Dendritic cell treated with granulocyte-macrophage colony-stimulating factor and Interleukin-4, amounts not matched to agents 40 ng/mL and 50 ng/mL, for 4 days (primary cell): ENCODE measurements at regions not wholly inside any gene's neighbourhood (a gene's known extent, or its start where the extent isn't known, plus 50 kb on each side); places are given as distances from the start of the nearest gene placed in this dataset.
"Not testable (repeated sequence)": the region's sequence is repeated elsewhere in the genome, so short reads cannot be mapped to it uniquely, and the experiment has no call there.

Source experiments
- H3K27ac Mint-ChIP-seq: one replicate; pipeline ENCODE4 v1.8.0; 2022; ENCODE audit warnings: mild to moderate bottlenecking, mixed read lengths
- H3K27me3 Mint-ChIP-seq: one replicate; pipeline ENCODE4 v1.8.0; 2022; ENCODE audit warnings: mild to moderate bottlenecking, mixed read lengths
- H3K36me3 Mint-ChIP-seq: one replicate; pipeline ENCODE4 v1.8.0; 2022; ENCODE audit warnings: low read depth, mixed read lengths
- H3K4me1 Mint-ChIP-seq: one replicate; pipeline ENCODE4 v1.8.0; 2022; ENCODE audit warnings: low read depth, mixed read lengths
- H3K4me3 Mint-ChIP-seq: one replicate; pipeline ENCODE4 v1.8.0; 2022; ENCODE audit warnings: mild to moderate bottlenecking, moderate library complexity, mixed read lengths
- H3K9me3 Mint-ChIP-seq: one replicate; pipeline ENCODE4 v1.8.0; 2022; ENCODE audit warnings: mixed read lengths
- intact Hi-C: fragments of 100-400 bp; cut with micrococcal nuclease; formaldehyde crosslinking; loops from one replicate; pipeline ENCODE4 v1.15.0; 2022

DNA sequence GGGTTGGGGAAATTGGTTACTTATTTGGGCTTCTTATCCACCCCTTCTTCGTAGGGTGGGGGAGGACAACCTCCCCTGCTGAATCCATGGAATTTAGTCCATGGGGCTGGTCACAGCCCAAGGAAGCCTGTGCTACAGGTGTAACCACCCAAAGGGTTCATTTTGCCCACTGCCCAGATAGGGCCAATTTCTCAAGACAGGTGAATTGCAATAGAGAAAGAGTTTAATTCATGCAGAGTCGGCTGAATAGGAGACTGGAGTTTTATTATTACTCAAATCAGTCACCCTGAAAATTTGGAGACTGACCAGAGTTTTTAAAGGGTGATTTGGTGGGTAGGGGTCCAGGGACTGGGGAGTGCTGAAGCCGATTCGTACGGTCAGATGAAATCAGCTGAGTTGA is 101.5 kb upstream of the HS3ST2 start:
- intact Hi-C loops = no loop called here
- Mint-ChIP-seq H3K36me3 (no peaks in the 10 kb centered on the region), H3K4me1 (peaks cover 5% of the 10 kb centered on the region), H3K27me3 (peaks cover 9% of the 10 kb centered on the region), H3K4me3 (no peak overlapping the region), H3K9me3 (peaks cover 30% of the 10 kb centered on the region), H3K27ac (no peak overlapping the region)

DNA sequence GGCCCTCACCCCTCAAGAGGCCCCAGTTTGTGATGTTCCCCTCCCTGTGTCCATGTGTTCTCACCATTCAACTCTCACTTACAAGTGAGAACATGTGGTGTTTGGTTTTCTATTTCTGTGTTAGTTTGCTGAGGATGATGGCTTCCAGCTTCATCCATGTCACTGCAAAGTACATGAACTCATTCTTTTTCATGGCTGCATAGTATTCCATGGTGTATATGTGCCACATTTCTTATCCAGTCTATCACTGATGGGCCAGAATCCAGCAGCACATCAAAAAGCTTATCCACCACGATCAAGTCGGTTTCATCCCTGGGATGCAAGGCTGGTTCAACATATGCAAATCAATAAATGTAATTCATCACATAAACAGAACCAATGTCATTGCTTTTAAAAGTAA is 95.4 kb upstream of the HS3ST2 start:
- H3K27ac Mint-ChIP-seq, H3K4me3 Mint-ChIP-seq, H3K36me3 Mint-ChIP-seq, H3K9me3 Mint-ChIP-seq, H3K4me1 Mint-ChIP-seq, intact Hi-C loops: not testable (repeated sequence)
- peaks cover 12% of the 10 kb centered on the region for H3K27me3 Mint-ChIP-seq

DNA sequence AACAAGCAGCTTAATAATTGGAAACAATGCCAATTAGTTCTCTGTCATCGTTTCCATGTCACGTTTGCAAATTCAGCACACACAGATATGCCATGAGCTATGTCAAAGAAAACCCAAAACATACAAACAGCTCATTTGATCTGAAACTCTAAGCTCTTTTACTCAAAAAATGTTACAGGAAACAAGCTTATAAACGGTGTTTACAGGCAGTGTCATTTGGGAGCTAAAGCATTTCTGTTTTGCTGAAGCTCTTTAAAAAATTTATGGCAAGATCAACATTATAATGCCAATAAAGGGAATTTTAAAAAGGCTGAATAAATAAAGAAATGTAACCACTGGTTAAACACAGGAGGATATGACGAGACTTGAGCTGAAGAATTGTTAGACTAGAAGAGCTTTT is 94.0 kb upstream of the HS3ST2 start:
- Mint-ChIP-seq H3K27me3 (peaks cover 13% of the 10 kb centered on the region), H3K4me3 (no peak overlapping the region), H3K4me1 (no peaks in the 10 kb centered on the region), H3K36me3 (no peaks in the 10 kb centered on the region), H3K27ac (no peak overlapping the region), H3K9me3 (no peaks in the 10 kb centered on the region)
- intact Hi-C loops = no loop called here

DNA sequence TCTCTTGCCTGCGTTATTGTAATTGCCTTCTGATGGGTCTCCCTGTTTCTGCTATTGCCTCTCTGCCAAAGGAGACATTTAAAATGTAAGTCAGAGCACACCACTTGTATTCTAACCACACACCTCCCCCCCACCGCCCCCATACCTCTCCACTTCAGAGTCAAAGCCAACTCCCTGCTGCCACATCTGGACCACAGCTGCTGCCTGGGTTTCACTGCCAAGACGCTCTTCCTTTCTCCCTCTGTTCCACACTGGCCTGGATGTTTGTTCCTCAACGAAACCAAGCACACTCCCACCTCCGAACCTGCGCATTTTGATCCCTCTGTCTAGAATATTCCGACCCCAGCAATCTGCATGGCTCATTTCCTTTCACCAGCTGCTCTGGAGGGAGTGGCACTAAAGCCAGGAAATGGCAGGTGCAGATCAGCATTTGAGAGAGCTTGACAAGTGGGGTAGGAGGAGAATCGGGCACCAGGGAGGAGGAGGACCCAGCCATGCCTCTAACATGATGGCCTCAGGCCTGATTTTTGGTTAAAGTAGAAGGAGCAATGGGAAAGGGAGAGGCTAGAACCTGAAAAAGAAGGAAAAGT is 92.4 kb upstream of the HS3ST2 start:
- Mint-ChIP-seq H3K27ac (no peak overlapping the region), H3K9me3 (no peaks in the 10 kb centered on the region), H3K4me3 (no peak overlapping the region), H3K27me3 (peaks cover 15% of the 10 kb centered on the region), H3K4me1 (no peaks in the 10 kb centered on the region), H3K36me3 (no peaks in the 10 kb centered on the region)
- intact Hi-C loops = no loop called here

DNA sequence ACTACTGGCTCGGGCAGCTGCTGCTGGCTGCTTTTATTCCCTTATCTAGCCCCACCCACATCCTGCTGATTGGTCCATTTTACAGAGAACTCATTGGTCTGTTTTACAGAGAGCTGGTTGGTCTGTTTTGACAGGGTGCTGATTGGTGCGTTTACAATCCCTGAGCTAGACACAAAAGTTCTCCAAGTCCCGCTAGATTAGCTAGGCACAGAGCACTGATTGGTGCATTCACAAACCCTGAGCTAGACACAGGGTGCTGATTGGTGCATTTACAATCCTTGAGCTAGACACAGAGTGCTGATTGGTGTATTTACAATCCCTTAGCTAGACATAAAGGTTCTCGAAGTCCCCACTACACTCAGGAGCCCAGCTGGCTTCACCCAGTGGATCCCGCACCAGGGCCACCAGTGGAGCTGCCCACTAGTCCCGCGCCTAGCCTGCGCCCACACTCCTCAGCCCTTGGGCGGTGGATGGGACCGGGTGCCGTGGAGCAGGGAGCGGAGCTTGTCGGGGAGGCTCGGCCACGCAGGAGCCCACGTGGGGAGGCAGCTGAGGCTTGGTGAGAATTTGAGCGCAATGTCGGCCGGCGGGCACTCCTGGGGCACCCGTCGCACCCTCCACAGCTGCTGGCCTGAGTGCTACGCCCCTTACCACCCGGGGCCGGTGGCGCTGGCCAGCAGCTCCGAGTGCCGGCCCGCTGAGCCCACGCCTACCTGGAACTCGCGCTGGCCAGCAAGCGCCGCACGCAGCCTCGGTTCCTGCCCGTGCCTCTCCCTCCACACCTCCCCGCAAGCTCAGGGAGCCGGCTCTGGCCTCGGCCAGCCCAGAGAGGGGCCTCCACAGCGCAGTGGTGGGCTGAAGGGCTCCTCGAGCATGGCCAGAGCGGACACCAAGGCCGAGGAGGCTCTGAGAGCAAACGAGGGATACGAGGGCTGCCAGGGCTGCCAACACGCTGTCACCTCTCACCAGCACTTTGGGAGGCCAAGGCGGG is 91.1 kb upstream of the HS3ST2 start:
- H3K36me3 Mint-ChIP-seq, H3K9me3 Mint-ChIP-seq, H3K27ac Mint-ChIP-seq, H3K4me1 Mint-ChIP-seq, intact Hi-C loops, H3K4me3 Mint-ChIP-seq: not testable (repeated sequence)
- H3K27me3 Mint-ChIP-seq = peaks cover 14% of the 10 kb centered on the region

DNA sequence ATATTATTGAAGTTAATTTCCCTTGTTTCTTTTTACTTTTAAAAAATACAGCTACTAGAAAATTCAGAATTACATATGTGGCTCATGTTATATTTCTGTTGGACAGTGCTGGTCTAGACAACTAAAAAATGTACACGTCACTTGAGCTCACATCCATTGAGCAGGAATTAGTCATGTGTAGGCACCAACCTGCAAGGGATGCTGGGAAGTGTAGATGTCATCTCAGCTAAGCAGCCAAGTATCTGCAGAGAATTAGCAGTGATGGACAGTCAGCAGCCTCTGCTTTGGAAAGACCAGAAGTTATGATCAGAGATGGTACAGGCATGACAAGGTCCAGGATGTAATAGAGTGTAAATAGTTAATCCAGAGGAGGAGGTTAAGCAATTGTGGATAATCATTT is 87.1 kb upstream of the HS3ST2 start:
- Mint-ChIP-seq H3K9me3 (no peaks in the 10 kb centered on the region), H3K27me3 (peaks cover 20% of the 10 kb centered on the region), H3K4me1 (no peaks in the 10 kb centered on the region), H3K36me3 (no peaks in the 10 kb centered on the region), H3K27ac (no peak overlapping the region), H3K4me3 (no peak overlapping the region)
- intact Hi-C loops = no loop called here

DNA sequence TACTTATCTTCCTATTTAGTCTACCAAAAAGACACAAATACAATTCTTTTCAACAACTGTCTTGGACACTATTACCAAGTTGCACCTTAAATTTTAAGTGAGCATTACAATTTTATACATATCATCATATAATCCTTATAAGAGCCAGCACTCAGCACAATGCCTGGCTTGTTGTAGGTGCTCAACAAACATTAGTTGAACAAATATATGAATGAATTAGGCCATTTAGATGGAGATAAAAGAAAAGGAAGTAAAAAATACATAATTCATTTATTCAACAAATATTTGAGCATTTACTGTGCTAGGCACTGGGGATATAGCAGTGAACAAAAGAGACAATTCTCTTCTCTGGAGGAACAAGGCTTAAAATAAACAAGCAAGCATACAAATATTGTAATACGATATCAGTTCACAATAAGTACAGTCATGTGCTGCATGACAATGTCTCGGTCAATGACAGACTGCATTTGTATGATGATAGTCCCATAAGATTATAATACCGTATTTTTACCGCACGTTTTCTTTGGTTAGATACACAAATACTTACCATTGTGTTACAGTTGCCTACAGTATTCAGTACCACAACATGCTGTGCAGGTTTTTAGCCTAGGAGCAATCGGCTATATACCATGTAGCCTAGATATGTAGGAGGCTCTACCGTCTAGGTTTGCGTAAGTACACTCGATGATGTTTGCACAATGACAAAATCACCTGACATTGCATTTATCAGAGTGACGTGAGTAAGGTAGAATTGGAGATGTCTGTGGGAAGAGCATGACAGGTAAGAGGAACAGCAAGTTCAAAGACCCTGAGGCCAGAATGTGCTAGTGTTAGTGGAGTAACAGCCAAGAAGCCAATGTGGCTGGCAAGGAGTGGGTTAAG is 86.4 kb upstream of the HS3ST2 start:
- no peaks in the 10 kb centered on the region for H3K4me1 Mint-ChIP-seq

DNA sequence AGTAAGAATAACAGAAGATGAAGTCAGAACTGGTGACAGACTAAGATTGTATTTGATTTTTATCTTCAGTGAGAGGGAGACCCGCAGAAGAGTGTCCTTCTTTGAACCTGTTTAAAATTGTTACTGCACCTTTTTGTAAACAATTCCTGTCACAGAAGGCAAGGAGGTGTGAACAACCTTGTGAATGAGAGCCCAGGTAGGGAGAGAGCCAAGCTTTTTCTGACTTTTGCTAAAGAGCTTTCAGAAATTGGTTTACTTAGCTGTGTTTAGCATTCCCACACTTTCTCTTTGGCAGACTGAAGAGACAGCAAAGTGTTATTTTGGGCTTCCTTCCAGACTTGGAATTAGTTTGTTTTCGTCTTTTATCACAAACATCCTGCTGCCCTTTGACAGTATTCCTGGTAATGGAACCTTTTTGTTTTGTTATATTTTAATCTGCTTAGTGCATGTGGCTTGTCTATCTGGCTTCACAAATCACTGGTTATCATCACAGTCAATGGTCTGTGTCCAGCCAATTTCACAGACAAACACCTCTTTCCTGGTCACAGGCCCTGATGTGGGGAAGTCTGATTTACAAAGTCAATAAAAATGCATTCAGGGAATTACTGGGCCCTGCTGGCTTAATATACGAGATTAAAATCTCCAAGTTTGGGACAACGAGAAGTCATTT is 85.7 kb upstream of the HS3ST2 start:
- Mint-ChIP-seq H3K27ac (no peak overlapping the region), H3K36me3 (no peaks in the 10 kb centered on the region), H3K27me3 (peaks cover 26% of the 10 kb centered on the region), H3K4me3 (no peak overlapping the region), H3K4me1 (no peaks in the 10 kb centered on the region), H3K9me3 (no peaks in the 10 kb centered on the region)
- intact Hi-C loops = no loop called here

More for the DNA sequence above, 86.4 kb upstream of the HS3ST2 start:
- H3K27ac Mint-ChIP-seq = no peak overlapping the region
- no peaks in the 10 kb centered on the region for H3K36me3 Mint-ChIP-seq
- no peaks in the 10 kb centered on the region for H3K9me3 Mint-ChIP-seq
- intact Hi-C loops = no loop called here
- H3K4me3 Mint-ChIP-seq = no peak overlapping the region
- H3K27me3 Mint-ChIP-seq = peaks cover 22% of the 10 kb centered on the region

DNA sequence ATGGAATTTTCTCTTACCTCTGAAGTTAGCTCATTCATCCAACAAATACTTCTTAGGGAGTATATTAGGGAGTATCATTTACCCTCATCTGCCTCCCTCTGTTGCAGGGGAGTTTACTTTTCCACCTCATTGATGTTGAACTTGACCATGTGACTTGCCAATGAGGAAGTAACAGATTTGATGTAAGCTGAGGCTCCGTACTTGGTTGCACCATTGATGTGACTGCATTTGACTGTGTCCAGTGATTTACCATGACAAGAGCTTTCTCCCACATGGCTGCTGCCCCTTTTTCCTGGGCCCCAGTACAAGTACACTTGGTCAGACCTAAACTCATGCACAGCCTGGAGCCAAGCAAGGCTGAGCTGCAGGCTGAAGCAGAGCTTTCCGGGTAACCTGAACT is 81.6 kb upstream of the HS3ST2 start:
- Mint-ChIP-seq H3K27me3 (peaks cover 33% of the 10 kb centered on the region), H3K4me3 (no peak overlapping the region), H3K9me3 (no peaks in the 10 kb centered on the region), H3K4me1 (no peaks in the 10 kb centered on the region), H3K27ac (no peak overlapping the region), H3K36me3 (no peaks in the 10 kb centered on the region)
- intact Hi-C loops = no loop called here

DNA sequence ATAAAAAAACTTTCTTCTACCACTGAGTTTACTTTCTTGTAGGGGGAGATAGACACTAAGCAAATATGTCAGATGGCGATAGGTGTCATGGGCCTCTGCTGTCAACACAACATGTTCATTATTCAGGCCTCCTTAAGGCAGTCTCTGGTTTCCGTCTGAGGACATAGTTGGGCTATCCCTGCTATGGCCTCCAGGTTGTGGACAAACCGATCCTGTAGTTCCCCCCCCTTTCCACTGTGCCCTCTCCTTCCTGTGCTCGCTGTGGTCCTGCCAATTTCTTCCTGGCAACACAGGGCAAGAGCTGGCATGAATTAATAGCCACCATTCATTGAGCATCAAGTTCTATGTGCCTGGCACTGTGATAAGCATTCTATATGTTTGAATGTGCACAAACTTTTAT is 81.0 kb upstream of the HS3ST2 start:
- intact Hi-C loops = no loop called here
- H3K27me3 Mint-ChIP-seq = peaks cover 32% of the 10 kb centered on the region
- H3K36me3 Mint-ChIP-seq = no peaks in the 10 kb centered on the region
- no peak overlapping the region for H3K4me3 Mint-ChIP-seq
- no peaks in the 10 kb centered on the region for H3K9me3 Mint-ChIP-seq
- H3K27ac Mint-ChIP-seq = no peak overlapping the region
- no peaks in the 10 kb centered on the region for H3K4me1 Mint-ChIP-seq

DNA sequence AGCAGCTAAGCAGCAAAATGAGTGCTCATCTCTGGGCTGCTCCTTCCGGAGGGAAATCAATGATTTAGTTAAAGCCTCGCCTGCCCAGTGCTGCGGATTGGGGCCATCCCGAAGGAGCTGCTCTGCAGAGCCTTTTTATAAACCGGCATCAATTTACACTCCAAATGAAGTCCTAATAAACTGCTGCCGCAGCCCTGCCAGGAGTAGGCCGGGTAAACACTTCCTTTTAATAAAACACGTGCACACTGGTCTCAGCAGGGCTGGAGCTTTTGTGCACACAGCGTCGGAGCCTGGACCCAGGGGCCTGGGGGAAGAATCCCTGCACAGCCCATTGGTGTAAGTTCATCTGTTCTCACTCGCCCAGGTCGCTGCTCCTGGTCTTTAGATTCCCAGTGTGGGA is 79.6 kb upstream of the HS3ST2 start:
- no peaks in the 10 kb centered on the region for H3K36me3 Mint-ChIP-seq
- intact Hi-C loops = no loop called here

DNA sequence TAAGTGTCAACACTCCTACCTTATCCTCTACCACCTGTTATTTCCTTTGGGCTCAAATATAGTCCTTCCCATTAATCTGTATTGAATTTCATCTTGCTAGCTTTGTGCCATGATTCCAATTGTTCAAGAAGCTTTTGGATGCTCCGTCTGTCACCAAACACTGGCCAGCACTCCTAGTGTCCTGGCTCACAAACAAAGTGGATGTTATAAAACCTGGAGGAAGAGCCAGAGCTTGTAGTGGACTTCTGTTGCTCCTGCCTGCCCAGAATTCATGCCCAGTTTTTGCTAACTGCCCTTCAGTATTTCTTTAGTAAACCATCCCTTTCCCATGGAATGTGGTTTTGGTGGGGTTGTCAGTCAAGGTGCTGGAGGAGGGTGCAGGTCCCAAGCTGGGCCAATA is 77.2 kb upstream of the HS3ST2 start:
- intact Hi-C loops = no loop called here
- H3K27ac Mint-ChIP-seq = no peak overlapping the region

More for the DNA sequence above, 79.6 kb upstream of the HS3ST2 start:
- Mint-ChIP-seq H3K9me3 (no peaks in the 10 kb centered on the region), H3K27me3 (peaks cover 25% of the 10 kb centered on the region), H3K4me1 (peaks cover 4% of the 10 kb centered on the region), H3K4me3 (no peak overlapping the region), H3K27ac (no peak overlapping the region)

DNA sequence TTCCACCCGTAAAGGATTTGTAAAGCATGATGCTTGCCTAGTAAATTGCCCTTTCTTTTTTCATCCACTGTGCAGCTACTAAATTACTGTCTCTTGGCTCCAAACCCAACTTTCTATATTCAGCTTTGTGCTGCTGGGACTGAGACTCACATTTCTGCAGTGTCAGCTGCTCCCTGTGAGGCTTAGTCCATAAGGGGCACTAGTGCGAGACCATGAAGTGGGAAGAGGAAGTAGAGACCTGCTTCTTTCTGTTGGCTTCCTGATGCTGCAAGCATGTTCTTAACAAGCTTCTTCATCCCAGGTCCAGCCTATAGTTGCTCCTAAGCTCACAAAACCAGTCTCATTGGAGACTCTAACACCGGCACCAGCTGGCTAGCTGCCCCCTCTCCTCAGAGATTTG is 74.9 kb upstream of the HS3ST2 start:
- H3K4me1 Mint-ChIP-seq = peaks cover 4% of the 10 kb centered on the region
- no peaks in the 10 kb centered on the region for H3K36me3 Mint-ChIP-seq
- H3K27me3 Mint-ChIP-seq = peaks cover 12% of the 10 kb centered on the region
- H3K4me3 Mint-ChIP-seq = no peak overlapping the region
- H3K27ac Mint-ChIP-seq = no peak overlapping the region
- intact Hi-C loops = no loop called here
- H3K9me3 Mint-ChIP-seq = peaks cover 24% of the 10 kb centered on the region

More for the DNA sequence above, 77.2 kb upstream of the HS3ST2 start:
- H3K9me3 Mint-ChIP-seq = peaks cover 1% of the 10 kb centered on the region
- H3K4me3 Mint-ChIP-seq = no peak overlapping the region
- H3K36me3 Mint-ChIP-seq = no peaks in the 10 kb centered on the region
- H3K27me3 Mint-ChIP-seq = peaks cover 21% of the 10 kb centered on the region
- H3K4me1 Mint-ChIP-seq = peaks cover 4% of the 10 kb centered on the region
